ENCODE measurements at regions not wholly inside any gene's neighbourhood (a gene's known extent, or its start where the extent isn't known, plus 50 kb on each side); places are given as distances from the start of the nearest gene placed in this dataset.
"Not testable (repeated sequence)": the region's sequence is repeated elsewhere in the genome, so short reads cannot be mapped to it uniquely, and the experiment has no call there.

GRCh38 chr16:26386096-26386495, 680.6 kb upstream of the C16orf82 start:
- no peak for DNase-seq (ENCODE audit: low read depth in 1 of 2, low spot score in 1 of 2)

GRCh38 chr16:26391833-26392232, 674.9 kb upstream of the C16orf82 start:
- DNase-seq (ENCODE audit: low read depth in 1 of 2, low spot score in 1 of 2) = no peak

GRCh38 chr16:26394409-26394808, 672.3 kb upstream of the C16orf82 start:
- no peak for DNase-seq (ENCODE audit: low read depth in 1 of 2, low spot score in 1 of 2)

- no peak for DNase-seq (ENCODE audit: low read depth in 1 of 2, low spot score in 1 of 2)
These were observed 671.0 kb upstream of the C16orf82 start for GRCh38 chr16:26395700-26396099.

- no peak for DNase-seq (ENCODE audit: low read depth in 1 of 2, low spot score in 1 of 2)
These were observed 670.1 kb upstream of the C16orf82 start for GRCh38 chr16:26396511-26397235.

GRCh38 chr16:26413780-26414179, 652.9 kb upstream of the C16orf82 start:
- DNase-seq (ENCODE audit: low read depth in 1 of 2, low spot score in 1 of 2) = no peak

GRCh38 chr16:26419458-26419857, 647.3 kb upstream of the C16orf82 start:
- not testable (repeated sequence) for DNase-seq (ENCODE audit: low read depth in 1 of 2, low spot score in 1 of 2)

- no peak for DNase-seq (ENCODE audit: low read depth in 1 of 2, low spot score in 1 of 2)
These were observed 636.1 kb upstream of the C16orf82 start for GRCh38 chr16:26430618-26431017.

- no peak for DNase-seq (ENCODE audit: low read depth in 1 of 2, low spot score in 1 of 2)
These were observed 632.9 kb upstream of the C16orf82 start for GRCh38 chr16:26433807-26434206.

- no peak for DNase-seq (ENCODE audit: low read depth in 1 of 2, low spot score in 1 of 2)
These were observed 625.5 kb upstream of the C16orf82 start for GRCh38 chr16:26441178-26441577.

GRCh38 chr16:26442321-26442720, 624.4 kb upstream of the C16orf82 start:
- no peak for DNase-seq (ENCODE audit: low read depth in 1 of 2, low spot score in 1 of 2)

- no peak for DNase-seq (ENCODE audit: low read depth in 1 of 2, low spot score in 1 of 2)
These were observed 619.2 kb upstream of the C16orf82 start for GRCh38 chr16:26447570-26447969.

GRCh38 chr16:26453215-26453614, 613.5 kb upstream of the C16orf82 start:
- no peak for DNase-seq (ENCODE audit: low read depth in 1 of 2, low spot score in 1 of 2)

GRCh38 chr16:26454102-26454501, 612.6 kb upstream of the C16orf82 start:
- DNase-seq (ENCODE audit: low read depth in 1 of 2, low spot score in 1 of 2) = no peak

GRCh38 chr16:26456074-26456473, 610.7 kb upstream of the C16orf82 start:
- DNase-seq (ENCODE audit: low read depth in 1 of 2, low spot score in 1 of 2) = no peak

GRCh38 chr16:26457095-26457494, 609.6 kb upstream of the C16orf82 start:
- no peak for DNase-seq (ENCODE audit: low read depth in 1 of 2, low spot score in 1 of 2)

GRCh38 chr16:26457882-26458281, 608.8 kb upstream of the C16orf82 start:
- DNase-seq (ENCODE audit: low read depth in 1 of 2, low spot score in 1 of 2) = no peak

- no peak for DNase-seq (ENCODE audit: low read depth in 1 of 2, low spot score in 1 of 2)
These were observed 602.0 kb upstream of the C16orf82 start for GRCh38 chr16:26464576-26465266.

GRCh38 chr16:26474405-26474804, 592.3 kb upstream of the C16orf82 start:
- DNase-seq (ENCODE audit: low read depth in 1 of 2, low spot score in 1 of 2) = not testable (repeated sequence)

- DNase-seq (ENCODE audit: low read depth in 1 of 2, low spot score in 1 of 2) = no peak
These were observed 591.1 kb upstream of the C16orf82 start for GRCh38 chr16:26475596-26475995.

- DNase-seq (ENCODE audit: low read depth in 1 of 2, low spot score in 1 of 2) = no peak
These were observed 575.5 kb upstream of the C16orf82 start for GRCh38 chr16:26491101-26491670.

- no peak for DNase-seq (ENCODE audit: low read depth in 1 of 2, low spot score in 1 of 2)
These were observed 574.8 kb upstream of the C16orf82 start for GRCh38 chr16:26491962-26492361.

Data from activated T-helper 1 cell treated with anti-CD3 and anti-CD28 coated beads, Interleukin-2, amount 50 U/mL, for 16 hours (primary cell).